H9 (cell line): ENCODE measurements at regions not wholly inside any gene's neighbourhood (a gene's known extent, or its start where the extent isn't known, plus 50 kb on each side); places are given as distances from the start of the nearest gene placed in this dataset.

ENCODE experiments used
- DNase-seq: peaks from one replicate; pipeline ENCODE4 v3.0.0-alpha.2; 2017
- H2AFZ ChIP-seq: one replicate; pipeline ENCODE4 v1.6.1; 2013; ENCODE audit warnings: mild to moderate bottlenecking, low read length, control low read depth, moderate library complexity
- H2AK5ac ChIP-seq: 2 replicates; pipeline ENCODE4 v1.6.1; 2013; ENCODE audit warnings: low read length, control low read depth, mixed read lengths; ENCODE audit not compliant: insufficient read length
- H2BK120ac ChIP-seq: one replicate; pipeline ENCODE4 v1.6.1; 2013; ENCODE audit warnings: low read depth, mild to moderate bottlenecking, low read length, control low read depth, inconsistent platforms; ENCODE audit not compliant: poor library complexity, severe bottlenecking
- H2BK12ac ChIP-seq: 2 replicates; pipeline ENCODE4 v1.6.1; 2013; ENCODE audit warnings: low read length, control low read depth, mixed read lengths, low read depth; ENCODE audit not compliant: insufficient read length
- H2BK15ac ChIP-seq: 2 replicates; pipeline ENCODE4 v1.6.1; 2013; ENCODE audit warnings: low read depth, low read length, control low read depth
- H2BK20ac ChIP-seq: one replicate; pipeline ENCODE4 v1.6.1; 2013; ENCODE audit warnings: low read depth, mild to moderate bottlenecking, low read length, control low read depth, inconsistent platforms; ENCODE audit not compliant: poor library complexity, severe bottlenecking
- H2BK5ac ChIP-seq: 2 replicates; pipeline ENCODE4 v1.6.1; 2013; ENCODE audit warnings: low read length, control low read depth, mixed read lengths; ENCODE audit not compliant: insufficient read length
- H3K14ac ChIP-seq: 2 replicates; pipeline ENCODE4 v1.6.1; 2013; ENCODE audit warnings: low read length, control low read depth; ENCODE audit not compliant: insufficient read depth
- H3K18ac ChIP-seq: 2 replicates; pipeline ENCODE4 v1.6.1; 2013; ENCODE audit warnings: low read depth, mild to moderate bottlenecking, mixed read lengths, low read length, control low read depth; ENCODE audit not compliant: insufficient read length
- H3K23ac ChIP-seq: 2 replicates; pipeline ENCODE4 v1.6.1; 2013; ENCODE audit warnings: low read length, control low read depth, mixed read lengths, low read depth; ENCODE audit not compliant: insufficient read length
- H3K23me2 ChIP-seq: 2 replicates; pipeline ENCODE4 v1.6.1; 2013; ENCODE audit warnings: low read depth, mild to moderate bottlenecking, mixed read lengths, low read length, control low read depth; ENCODE audit not compliant: insufficient read length, poor library complexity, severe bottlenecking
- H3K27ac ChIP-seq: 2 replicates; pipeline ENCODE4 v1.5.1; 2013; ENCODE audit warnings: low read length, control low read depth, mixed read lengths, low read depth; ENCODE audit not compliant: insufficient read length
- H3K27me3 ChIP-seq: 2 replicates; pipeline ENCODE4 v1.6.1; 2013; ENCODE audit warnings: low read length, control low read depth, inconsistent platforms; ENCODE audit not compliant: insufficient read depth
- H3K4ac ChIP-seq: 2 replicates; pipeline ENCODE4 v1.6.1; 2013; ENCODE audit warnings: low read depth, mild to moderate bottlenecking, control low read depth, inconsistent platforms, low read length, moderate library complexity
- H3K4me1 ChIP-seq: 2 replicates; pipeline ENCODE4 v1.6.1; 2013; ENCODE audit warnings: low read length, control low read depth, inconsistent platforms; ENCODE audit not compliant: insufficient read depth
- H3K4me2 ChIP-seq: 2 replicates; pipeline ENCODE4 v1.6.1; 2013; ENCODE audit warnings: low read length, control low read depth, mixed read lengths; ENCODE audit not compliant: insufficient read length, insufficient read depth
- H3K56ac ChIP-seq: 2 replicates; pipeline ENCODE4 v1.6.1; 2013; ENCODE audit warnings: low read depth, mild to moderate bottlenecking, mixed read lengths, low read length, control low read depth; ENCODE audit not compliant: insufficient read length
- H3K79me1 ChIP-seq: 2 replicates; pipeline ENCODE4 v1.6.1; 2013; ENCODE audit warnings: low read depth, mild to moderate bottlenecking, moderate library complexity, low read length, control low read depth, inconsistent platforms; ENCODE audit not compliant: insufficient read depth, poor library complexity, severe bottlenecking
- H3K79me2 ChIP-seq: 2 replicates; pipeline ENCODE4 v1.6.1; 2013; ENCODE audit warnings: low read length, control low read depth, inconsistent platforms; ENCODE audit not compliant: insufficient read depth
- H3K9ac ChIP-seq: 2 replicates; pipeline ENCODE4 v1.6.1; 2013; ENCODE audit warnings: low read length, control low read depth, mixed read lengths; ENCODE audit not compliant: insufficient read length; ENCODE audit errors: extremely low read depth
- H3K9me3 ChIP-seq: one replicate; pipeline ENCODE4 v1.6.1; 2013; ENCODE audit warnings: low read depth, low read length, inconsistent platforms; ENCODE audit not compliant: control insufficient read depth
- H3T11ph ChIP-seq: one replicate; pipeline ENCODE4 v1.6.1; 2013; ENCODE audit warnings: mild to moderate bottlenecking, low read length, control low read depth, inconsistent platforms
- H4K20me1 ChIP-seq: one replicate; pipeline ENCODE4 v1.6.1; 2013; ENCODE audit not compliant: control insufficient read depth, insufficient read length, insufficient read depth
- H4K5ac ChIP-seq: 2 replicates; pipeline ENCODE4 v1.6.1; 2013; ENCODE audit warnings: low read depth, mild to moderate bottlenecking, mixed read lengths, low read length, control low read depth; ENCODE audit not compliant: insufficient read length
- H4K8ac ChIP-seq: replicated peaks from 2 replicates; pipeline ENCODE4 v1.6.1; 2013; ENCODE audit warnings: low read length, control low read depth, mixed read lengths, low read depth; ENCODE audit not compliant: insufficient read length
- H4K91ac ChIP-seq: 2 replicates; pipeline ENCODE4 v1.6.1; 2013; ENCODE audit warnings: low read depth, mild to moderate bottlenecking, moderate library complexity, mixed read lengths, low read length, control low read depth; ENCODE audit not compliant: insufficient read length
- H3K27ac Mint-ChIP-seq, 3 experiments: 2 replicates in 2 of 3; 3 replicates in 1 of 3; pipeline ENCODE4 v1.8.0; 2020 to 2021; ENCODE audit warnings: mixed read lengths in 3 of 3, mild to moderate bottlenecking in 1 of 3, moderate library complexity in 1 of 3
- H3K27me3 Mint-ChIP-seq: 2 replicates; pipeline ENCODE4 v1.8.0; 2021; ENCODE audit warnings: low read depth, mild to moderate bottlenecking, moderate library complexity, mixed read lengths
- H3K36me3 Mint-ChIP-seq, 3 experiments: 2 replicates in 2 of 3; 3 replicates in 1 of 3; pipeline ENCODE4 v1.8.0; 2020 to 2021; ENCODE audit warnings: low read depth in 3 of 3, mixed read lengths in 3 of 3; ENCODE audit not compliant: insufficient read depth in 1 of 3
- H3K4me1 Mint-ChIP-seq, 2 experiments: 2 replicates each; pipeline ENCODE4 v1.8.0; 2020; ENCODE audit warnings: mixed read lengths in 2 of 2
- H3K4me3 Mint-ChIP-seq, 2 experiments: 2 replicates in 1 of 2; 3 replicates in 1 of 2; pipeline ENCODE4 v1.8.0; 2020 to 2021; ENCODE audit warnings: mild to moderate bottlenecking in 2 of 2, mixed read lengths in 2 of 2, moderate library complexity in 1 of 2
- H3K9me3 Mint-ChIP-seq, 2 experiments: 2 replicates in 1 of 2; 3 replicates in 1 of 2; pipeline ENCODE4 v1.8.0; 2020; ENCODE audit warnings: mild to moderate bottlenecking in 2 of 2, mixed read lengths in 2 of 2, moderate library complexity in 1 of 2
- WGBS: extraction: QIAGEN DNeasy Blood & Tissue Kit; methylation state at CpG from one replicate; pipeline ENCODE4 v1.1.7; 2013; ENCODE audit warnings: missing lambda C conversion rate, low lambda C conversion rate, mixed read lengths; ENCODE audit not compliant: insufficient read length; ENCODE audit errors: extremely low coverage; 5-methylcytosine and 5-hydroxymethylcytosine counted together
- TF ChIP-seq, protein P1 (sequence below): fragments of 200-600 bp; sonication (generic); conservative IDR thresholded peaks from 3 replicates; pipeline ENCODE4 v1.8.0; 2021; ENCODE audit warnings: antibody characterized with exemption, mild to moderate bottlenecking

DNA sequence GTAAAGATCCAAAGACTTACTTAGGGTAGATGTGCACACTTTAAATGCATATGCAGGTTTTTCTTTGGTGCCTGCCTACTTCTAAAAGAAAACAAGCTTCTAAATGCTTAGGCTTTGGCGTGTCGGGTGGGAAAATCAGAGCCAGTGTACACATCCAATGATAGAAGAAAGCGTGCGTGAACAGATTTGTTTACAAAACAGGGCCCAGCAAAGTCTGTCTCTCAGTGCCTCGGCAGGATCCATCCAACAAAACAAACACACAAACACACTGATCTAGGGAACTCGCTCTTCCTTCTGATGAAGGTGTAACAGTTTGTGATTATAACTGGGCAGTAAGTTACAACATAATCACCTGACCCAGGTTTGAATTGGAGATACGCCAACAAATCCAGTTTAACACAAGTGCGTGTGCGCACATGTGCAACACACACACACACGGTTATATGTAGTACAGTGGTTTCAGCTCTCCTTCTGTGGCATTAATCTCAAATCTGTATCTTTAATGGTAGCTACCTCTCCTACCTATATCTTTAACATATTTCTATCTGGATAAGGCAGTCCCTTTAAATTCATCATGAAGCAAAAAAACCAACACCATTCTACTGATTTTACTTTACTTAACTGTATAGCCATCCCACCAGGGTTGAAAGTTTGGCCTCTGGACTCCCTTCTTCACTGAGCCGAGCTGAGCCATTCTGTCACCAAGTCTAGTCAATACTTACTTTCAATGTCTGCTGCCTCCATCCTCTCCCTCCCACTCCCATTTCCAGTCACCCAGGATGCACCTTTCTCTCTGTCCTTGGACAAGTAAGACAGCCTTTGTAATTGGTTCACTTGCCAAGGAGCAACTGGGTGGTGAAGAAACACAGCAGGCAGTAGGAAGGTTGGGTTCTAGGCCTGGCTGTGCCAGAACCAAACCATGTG is 184.4 kb upstream of the KLF14 start:
- H3K27me3 ChIP-seq: no peaks in the 10 kb centered on the region
- no peak overlapping the region for H4K91ac ChIP-seq
- no peak overlapping the region for H2AK5ac ChIP-seq
- H2AFZ ChIP-seq: no peak overlapping the region
- Mint-ChIP-seq H3K27me3 (no peaks in the 10 kb centered on the region), H3K27ac (peak overlapping the region in 1 of 3 experiments; percentile 44; a peak in 2 of 7 replicates), H3K4me1 (peaks cover 51 to 56% of the 10 kb centered on the region in 2 experiments), H3K36me3 (no peaks in the 10 kb centered on the region), H3K4me3 (no peak overlapping the region), H3K9me3 (no peaks in the 10 kb centered on the region)
- peaks cover 7% of the 10 kb centered on the region; the same call in 1 of the 2 replicates for H3K4me1 ChIP-seq
- no peaks in the 10 kb centered on the region for H3K23me2 ChIP-seq
- no peak overlapping the region for H2BK12ac ChIP-seq
- no peak overlapping the region for H3K18ac ChIP-seq
- no peak overlapping the region for H4K8ac ChIP-seq
- no peaks in the 10 kb centered on the region for H3K9me3 ChIP-seq
- no peak for DNase-seq
- H3K23ac ChIP-seq: no peak overlapping the region
- H4K20me1 ChIP-seq: no peaks in the 10 kb centered on the region
- H3K79me1 ChIP-seq: no peaks in the 10 kb centered on the region
- no peak overlapping the region for H3K56ac ChIP-seq
- no peak overlapping the region for H3K4me2 ChIP-seq
- no peak overlapping the region for H3K9ac ChIP-seq
- H2BK15ac ChIP-seq: no peak overlapping the region
- no peak overlapping the region for H3K27ac ChIP-seq
- H2BK120ac ChIP-seq: no peak overlapping the region
- H3T11ph ChIP-seq: no peak overlapping the region
- no peaks in the 10 kb centered on the region for H3K79me2 ChIP-seq
- no peak overlapping the region for H3K4ac ChIP-seq
- no peak overlapping the region for H2BK5ac ChIP-seq
- no peak overlapping the region for H3K14ac ChIP-seq
- H4K5ac ChIP-seq: no peak overlapping the region
- TF ChIP-seq, protein P1, sequence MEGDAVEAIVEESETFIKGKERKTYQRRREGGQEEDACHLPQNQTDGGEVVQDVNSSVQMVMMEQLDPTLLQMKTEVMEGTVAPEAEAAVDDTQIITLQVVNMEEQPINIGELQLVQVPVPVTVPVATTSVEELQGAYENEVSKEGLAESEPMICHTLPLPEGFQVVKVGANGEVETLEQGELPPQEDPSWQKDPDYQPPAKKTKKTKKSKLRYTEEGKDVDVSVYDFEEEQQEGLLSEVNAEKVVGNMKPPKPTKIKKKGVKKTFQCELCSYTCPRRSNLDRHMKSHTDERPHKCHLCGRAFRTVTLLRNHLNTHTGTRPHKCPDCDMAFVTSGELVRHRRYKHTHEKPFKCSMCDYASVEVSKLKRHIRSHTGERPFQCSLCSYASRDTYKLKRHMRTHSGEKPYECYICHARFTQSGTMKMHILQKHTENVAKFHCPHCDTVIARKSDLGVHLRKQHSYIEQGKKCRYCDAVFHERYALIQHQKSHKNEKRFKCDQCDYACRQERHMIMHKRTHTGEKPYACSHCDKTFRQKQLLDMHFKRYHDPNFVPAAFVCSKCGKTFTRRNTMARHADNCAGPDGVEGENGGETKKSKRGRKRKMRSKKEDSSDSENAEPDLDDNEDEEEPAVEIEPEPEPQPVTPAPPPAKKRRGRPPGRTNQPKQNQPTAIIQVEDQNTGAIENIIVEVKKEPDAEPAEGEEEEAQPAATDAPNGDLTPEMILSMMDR: no peak
- no CpG with 5 or more reads among the region's 11 CpGs for WGBS
- H2BK20ac ChIP-seq: no peak overlapping the region
